IPS-20b (cell line): ENCODE measurements at regions not wholly inside any gene's neighbourhood (a gene's known extent, or its start where the extent isn't known, plus 50 kb on each side); places are given as distances from the start of the nearest gene placed in this dataset.
"Not testable (repeated sequence)": the region's sequence is repeated elsewhere in the genome, so short reads cannot be mapped to it uniquely, and the experiment has no call there.

ENCODE experiments used
- H3K27ac ChIP-seq: one replicate; pipeline ENCODE4 v1.5.1; 2013; ENCODE audit warnings: low read length
- H3K27me3 ChIP-seq: 2 replicates; pipeline ENCODE4 v1.6.1; 2013; ENCODE audit warnings: mild to moderate bottlenecking, low read length, inconsistent platforms; ENCODE audit not compliant: insufficient read depth
- H3K36me3 ChIP-seq: 2 replicates; pipeline ENCODE4 v1.6.1; 2013; ENCODE audit warnings: low read depth, mild to moderate bottlenecking, inconsistent platforms, low read length, moderate library complexity; ENCODE audit not compliant: insufficient read depth
- H3K4me1 ChIP-seq: 2 replicates; pipeline ENCODE4 v1.6.1; 2013; ENCODE audit warnings: mild to moderate bottlenecking, control low read depth, inconsistent platforms, low read length, moderate library complexity; ENCODE audit not compliant: insufficient read depth
- H3K4me3 ChIP-seq: 2 replicates; pipeline ENCODE4 v1.5.1; 2013; ENCODE audit warnings: mild to moderate bottlenecking, low read length, inconsistent platforms
- H3K9ac ChIP-seq: 2 replicates; pipeline ENCODE4 v1.6.1; 2013; ENCODE audit warnings: low read depth, mild to moderate bottlenecking, inconsistent platforms, low read length, moderate library complexity
- H3K9me3 ChIP-seq: 2 replicates; pipeline ENCODE4 v1.6.1; 2013; ENCODE audit warnings: mild to moderate bottlenecking, low read depth, low read length, inconsistent platforms; ENCODE audit not compliant: insufficient read depth

DNA sequence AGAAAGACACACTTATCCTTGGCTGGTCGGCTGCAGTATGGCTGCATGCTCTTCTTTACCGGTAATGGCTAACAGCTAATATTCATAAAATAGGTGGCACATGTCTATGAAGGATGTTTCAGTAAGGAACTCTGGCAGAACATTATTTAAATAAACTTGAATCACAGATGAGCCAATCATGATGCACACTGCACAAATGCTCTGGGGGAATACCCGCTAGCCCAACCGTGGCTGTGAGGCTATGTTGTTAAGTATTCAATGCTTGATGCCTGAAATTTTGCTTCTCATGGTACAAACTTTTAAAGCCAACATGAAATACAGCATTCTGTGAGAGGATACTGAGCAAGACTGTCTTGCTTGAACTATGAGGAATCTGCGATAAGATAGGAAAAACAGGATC, 505.8 kb downstream of the ZEB2 start:
- Histone ChIP-seq H3K27ac (no peak overlapping the region), H3K36me3 (no peaks in the 10 kb centered on the region), H3K27me3 (no peaks in the 10 kb centered on the region), H3K9ac (no peak overlapping the region), H3K9me3 (no peaks in the 10 kb centered on the region), H3K4me3 (no peak overlapping the region), H3K4me1 (no peaks in the 10 kb centered on the region)

GRCh38 chr2:144012304-144012703, 507.6 kb downstream of the ZEB2 start:
- H3K4me1 ChIP-seq: no peaks in the 10 kb centered on the region
- no peak overlapping the region for H3K4me3 ChIP-seq
- no peak overlapping the region for H3K9ac ChIP-seq
- H3K36me3 ChIP-seq: no peaks in the 10 kb centered on the region
- no peaks in the 10 kb centered on the region for H3K9me3 ChIP-seq
- no peaks in the 10 kb centered on the region for H3K27me3 ChIP-seq
- no peak overlapping the region for H3K27ac ChIP-seq

- Histone ChIP-seq H3K27ac (no peak overlapping the region), H3K36me3 (no peaks in the 10 kb centered on the region), H3K27me3 (no peaks in the 10 kb centered on the region), H3K4me3 (no peak overlapping the region), H3K4me1 (no peaks in the 10 kb centered on the region), H3K9ac (no peak overlapping the region), H3K9me3 (no peaks in the 10 kb centered on the region)
These were observed 508.4 kb downstream of the ZEB2 start for GRCh38 chr2:144011553-144011952.

DNA sequence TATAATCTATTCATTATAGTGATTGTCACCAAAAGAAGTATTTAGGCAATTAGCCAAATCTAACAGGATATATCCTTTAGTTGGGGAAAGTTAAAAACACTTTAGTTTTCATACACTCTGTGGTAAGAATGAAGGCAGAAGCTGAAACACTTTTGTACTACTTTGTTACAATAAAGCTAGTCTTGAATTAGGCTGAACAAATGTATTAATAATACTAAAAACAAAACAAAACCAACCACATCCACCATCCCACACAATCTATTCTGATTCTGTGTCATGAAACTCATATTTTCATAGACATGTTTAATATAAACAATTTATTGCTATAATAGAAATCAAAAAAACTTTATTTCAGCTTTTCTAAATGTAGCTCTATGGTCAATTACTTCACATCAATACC, 508.8 kb downstream of the ZEB2 start:
- H3K27ac ChIP-seq: no peak overlapping the region
- H3K36me3 ChIP-seq: no peaks in the 10 kb centered on the region
- H3K9ac ChIP-seq: no peak overlapping the region
- no peaks in the 10 kb centered on the region for H3K4me1 ChIP-seq
- no peaks in the 10 kb centered on the region for H3K27me3 ChIP-seq
- no peak overlapping the region for H3K4me3 ChIP-seq
- no peaks in the 10 kb centered on the region for H3K9me3 ChIP-seq

DNA sequence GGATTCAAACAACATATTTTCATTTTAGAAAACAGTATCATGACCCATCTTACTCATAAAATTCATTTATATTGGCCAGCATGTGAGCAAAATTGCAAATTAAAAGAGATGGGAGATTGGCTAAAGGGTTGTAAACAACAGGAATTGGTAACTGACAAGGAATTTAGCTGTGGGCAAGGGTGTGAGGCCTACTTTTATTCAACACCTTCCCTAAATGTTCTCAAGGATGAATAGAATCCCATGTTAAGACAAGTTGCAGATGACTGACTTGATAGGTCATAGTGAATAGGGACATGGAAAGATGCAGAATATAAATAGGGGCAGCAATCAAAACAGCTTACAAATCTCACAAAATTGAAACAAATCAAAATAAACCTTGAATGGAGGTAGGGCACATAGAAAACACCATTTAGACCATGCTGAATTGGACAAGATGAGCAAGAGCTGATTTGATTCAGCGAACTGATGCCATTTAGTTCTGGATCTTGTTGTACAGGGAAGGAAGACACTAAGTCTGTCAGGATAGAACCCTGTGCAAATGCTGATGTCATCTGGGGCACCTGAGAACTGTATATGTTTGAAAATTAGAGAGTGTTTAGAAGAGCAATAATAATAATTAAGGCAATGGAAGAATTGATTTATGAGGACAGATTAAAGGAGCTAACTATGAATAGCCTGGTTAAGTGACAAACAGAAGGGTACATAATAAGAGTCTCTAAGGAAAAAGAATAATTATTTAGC, 509.7 kb downstream of the ZEB2 start:
- H3K27ac ChIP-seq: no peak overlapping the region
- no peaks in the 10 kb centered on the region for H3K9me3 ChIP-seq
- H3K4me3 ChIP-seq: no peak overlapping the region
- H3K27me3 ChIP-seq: no peaks in the 10 kb centered on the region
- H3K9ac ChIP-seq: no peak overlapping the region
- H3K36me3 ChIP-seq: no peaks in the 10 kb centered on the region
- H3K4me1 ChIP-seq: no peaks in the 10 kb centered on the region

- Histone ChIP-seq H3K27ac (no peak overlapping the region), H3K9ac (no peak overlapping the region), H3K9me3 (no peaks in the 10 kb centered on the region), H3K4me1 (no peaks in the 10 kb centered on the region; the same call in 1 of the 2 replicates), H3K4me3 (no peak overlapping the region), H3K27me3 (no peaks in the 10 kb centered on the region), H3K36me3 (no peaks in the 10 kb centered on the region)
These were observed 513.8 kb downstream of the ZEB2 start for GRCh38 chr2:144006139-144006538.

GRCh38 chr2:144004742-144005141, 515.2 kb downstream of the ZEB2 start:
- no peaks in the 10 kb centered on the region for H3K27me3 ChIP-seq
- no peak overlapping the region for H3K4me3 ChIP-seq
- H3K36me3 ChIP-seq: no peaks in the 10 kb centered on the region
- no peak overlapping the region for H3K9ac ChIP-seq
- no peak overlapping the region for H3K27ac ChIP-seq
- no peaks in the 10 kb centered on the region for H3K9me3 ChIP-seq
- H3K4me1 ChIP-seq: no peaks in the 10 kb centered on the region; the same call in 1 of the 2 replicates

GRCh38 chr2:144003460-144004075, 516.4 kb downstream of the ZEB2 start:
- Histone ChIP-seq H3K27ac (no peak overlapping the region), H3K27me3 (no peaks in the 10 kb centered on the region), H3K36me3 (no peaks in the 10 kb centered on the region), H3K4me3 (no peak overlapping the region), H3K9me3 (no peaks in the 10 kb centered on the region), H3K4me1 (no peaks in the 10 kb centered on the region; the same call in 1 of the 2 replicates), H3K9ac (no peak overlapping the region)

DNA sequence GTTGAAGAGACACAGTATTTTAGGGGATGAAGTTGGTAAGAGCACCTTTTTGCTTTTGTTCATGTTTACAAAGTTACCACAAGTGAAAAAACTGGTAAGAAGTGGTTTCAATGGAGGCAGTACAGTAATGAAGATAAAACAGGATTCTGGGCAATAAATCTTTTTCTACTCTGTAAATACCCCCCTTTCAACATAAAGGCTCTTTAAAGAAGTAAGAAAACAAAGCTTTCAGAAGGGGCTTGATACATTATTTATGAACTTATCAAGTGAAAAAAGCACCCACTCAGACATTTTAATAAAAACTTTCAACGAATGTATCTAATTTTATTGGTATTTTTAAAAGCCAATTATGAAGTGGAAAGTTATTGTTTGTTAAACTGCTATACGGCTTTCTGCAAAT, 522.9 kb downstream of the ZEB2 start:
- no peaks in the 10 kb centered on the region for H3K36me3 ChIP-seq
- H3K4me3 ChIP-seq: no peak overlapping the region
- H3K27me3 ChIP-seq: no peaks in the 10 kb centered on the region
- H3K4me1 ChIP-seq: no peaks in the 10 kb centered on the region; the same call in 1 of the 2 replicates
- no peak overlapping the region for H3K27ac ChIP-seq
- no peaks in the 10 kb centered on the region for H3K9me3 ChIP-seq
- no peak overlapping the region for H3K9ac ChIP-seq

GRCh38 chr2:143994961-143995360, 525.0 kb downstream of the ZEB2 start:
- no peak overlapping the region for H3K4me3 ChIP-seq
- H3K36me3 ChIP-seq: no peaks in the 10 kb centered on the region
- H3K27me3 ChIP-seq: no peaks in the 10 kb centered on the region
- peaks cover 7% of the 10 kb centered on the region; the same call in 1 of the 2 replicates for H3K9me3 ChIP-seq
- no peak overlapping the region for H3K27ac ChIP-seq
- no peak overlapping the region for H3K9ac ChIP-seq
- no peaks in the 10 kb centered on the region; the same call in 1 of the 2 replicates for H3K4me1 ChIP-seq

DNA sequence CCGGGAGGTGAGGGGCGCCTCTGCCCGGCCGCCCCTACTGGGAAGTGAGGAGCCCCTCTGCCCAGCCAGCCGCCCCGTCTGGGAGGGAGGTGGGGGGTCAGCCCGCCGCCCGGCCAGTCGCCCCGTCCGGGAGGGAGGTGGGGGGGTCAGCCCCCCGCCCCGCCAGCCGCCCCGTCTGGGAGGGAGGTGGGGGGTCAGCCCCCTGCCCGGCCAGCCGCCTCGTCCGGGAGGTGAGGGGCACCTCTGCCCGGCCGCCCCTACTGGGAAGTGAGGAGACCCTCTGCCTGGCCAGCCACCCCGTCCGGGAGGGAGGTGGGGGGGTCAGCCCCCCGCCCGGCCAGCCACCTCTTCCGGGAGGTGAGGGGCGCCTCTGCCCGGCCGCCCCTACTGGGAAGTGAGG, 528.3 kb downstream of the ZEB2 start:
- not testable (repeated sequence) for H3K27me3 ChIP-seq, H3K4me1 ChIP-seq, H3K36me3 ChIP-seq, H3K4me3 ChIP-seq, H3K9ac ChIP-seq, H3K27ac ChIP-seq, H3K9me3 ChIP-seq

- H3K4me3 ChIP-seq: no peak overlapping the region
- no peaks in the 10 kb centered on the region for H3K27me3 ChIP-seq
- H3K36me3 ChIP-seq: no peaks in the 10 kb centered on the region
- no peaks in the 10 kb centered on the region for H3K4me1 ChIP-seq
- H3K9me3 ChIP-seq: peaks cover 8% of the 10 kb centered on the region; the same call in 1 of the 2 replicates
- no peak overlapping the region for H3K27ac ChIP-seq
- H3K9ac ChIP-seq: no peak overlapping the region
These were observed 531.8 kb downstream of the ZEB2 start for GRCh38 chr2:143988082-143988481.
